Lower leg skin (tissue), 3 donors: ENCODE measurements at regions not wholly inside any gene's neighbourhood (a gene's known extent, or its start where the extent isn't known, plus 50 kb on each side); places are given as distances from the start of the nearest gene placed in this dataset.

ENCODE experiments used
- CTCF ChIP-seq, 3 donors: fragments of 450-650 bp; IDR thresholded peaks; one replicate each; pipeline ENCODE4 v1.5.1; 2016; ENCODE audit warnings: antibody characterized with exemption in 3 of 3, mild to moderate bottlenecking in 3 of 3, moderate library complexity in 2 of 3
- POLR2A ChIP-seq, 2 donors: fragments of 450-650 bp; IDR thresholded peaks; one replicate each; pipeline ENCODE4 v1.6.1; 2016 to 2017; ENCODE audit warnings: antibody characterized with exemption in 2 of 2, mild to moderate bottlenecking in 1 of 2, moderate library complexity in 1 of 2

GRCh38 chr13:44243198-44243857, 130.3 kb upstream of the SERP2 start:
- TF ChIP-seq CTCF (IDR thresholded peaks at IDR 0.05) = no peak
- no peak for TF ChIP-seq POLR2A (IDR thresholded peaks at IDR 0.05)
